ENCODE measurements at regions not wholly inside any gene's neighbourhood (a gene's known extent, or its start where the extent isn't known, plus 50 kb on each side); places are given as distances from the start of the nearest gene placed in this dataset.

- TF ChIP-seq CTCF (conservative IDR thresholded peaks at IDR 0.05 in 1 of 2, IDR thresholded peaks at IDR 0.05 in 1 of 2; ENCODE audit: low read depth in 1 of 2, low read length in 2 of 2) = no peak
- no peak for TF ChIP-seq EZH2 (IDR thresholded peaks at IDR 0.05; ENCODE audit: low read length, missing control alignments)
Observed at GRCh38 chr1:55505326-55505725, 290.2 kb upstream of the USP24 start.
